Mesendoderm (in vitro differentiated cells): ENCODE measurements at regions not wholly inside any gene's neighbourhood (a gene's known extent, or its start where the extent isn't known, plus 50 kb on each side); places are given as distances from the start of the nearest gene placed in this dataset. TPM values are rescaled to one million over a fixed set of nuclear protein-coding genes. Genes with fewer than 3 reads are reported as not detected.

Source experiments
- small RNA-seq: library from polyadenylated mRNA; stranded (forward); fragments of <200 nt; extraction: miRNeasy Mini kit (QIAGEN cat#:217004); gene quantifications from one replicate; pipeline ENCODE3, GENCODE V24; 2013; ENCODE audit not compliant: insufficient read depth

Small RNA genes in the stretch of these regions (small RNA-seq; reads per million reads assigned to genes)
- gene MIR4533 (not detected), gene MIR548AG2 (0.54 reads per million), gene MIR646 (not detected)
